HCT116 (cell line): ENCODE measurements at regions not wholly inside any gene's neighbourhood (a gene's known extent, or its start where the extent isn't known, plus 50 kb on each side); places are given as distances from the start of the nearest gene placed in this dataset.

ENCODE experiments used
- ATAC-seq: fragments of 200-7000 bp; cut with Tn5 transposase; 2 replicates; pipeline ENCODE4 v1.9.1; 2020; ENCODE audit warnings: mild to moderate bottlenecking, moderate library complexity
- BruUV-seq: library from RNA; stranded (reverse); fragments of 400-500 nt; replicated peaks from 2 replicates; lab custom pipeline; 2021; lab: Mats Ljungman, UMichigan
- CTCF ChIA-PET: fragments of 300-600 bp; sonication (Branson Sonifier 250); formaldehyde crosslinking; loops from one replicate; lab custom pipeline; 2021; ENCODE audit warnings: antibody characterized with exemption; lab: Charles Lee
- POLR2A ChIA-PET: fragments of 300-600, 350-600 bp; sonication (Branson Sonifier 250); formaldehyde crosslinking; loops from one replicate; lab custom pipeline; 2021; ENCODE audit warnings: antibody characterized with exemption; lab: Charles Lee
- RAD21 ChIA-PET, 2 experiments: fragments of 300-600 bp; sonication (Branson Sonifier 250); formaldehyde crosslinking; loops; one replicate each; lab custom pipeline; 2023; ENCODE audit warnings: low total read pairs in 2 of 2; ENCODE audit not compliant: uncharacterized antibody in 2 of 2, unreplicated experiment in 2 of 2, low non-redundant PET in 1 of 2; lab: Charles Lee
- DNase-seq: peaks from one replicate; pipeline ENCODE4 v3.0.0-alpha.2; 2010; ENCODE audit warnings: low read depth, low spot score
- H2AFZ ChIP-seq: fragments of 200-600 bp; shearing (Covaris generic), sonication (generic); 2 replicates; pipeline ENCODE4 v1.6.1; 2017; ENCODE audit warnings: low read depth, mixed run types, mixed read lengths, antibody characterized with exemption, low read length; ENCODE audit not compliant: poor library complexity, severe bottlenecking
- H3K27ac ChIP-seq: 2 replicates; pipeline ENCODE4 v1.5.1; 2012; ENCODE audit warnings: low read depth, low read length
- H3K27me3 ChIP-seq: fragments of 200-600 bp; sonication (generic); 2 replicates; pipeline ENCODE4 v1.6.1; 2016; ENCODE audit warnings: mixed run types, low read length, mixed read lengths; ENCODE audit not compliant: insufficient read depth
- H3K36me3 ChIP-seq, 2 experiments: fragments of 200-500 bp in 1 of 2; fragments of 200-600 bp in 1 of 2; sonication (Bioruptor generic) in 1 of 2; sonication (generic) in 1 of 2; 2 replicates each; pipeline versions ENCODE4 v1.5.1 to v1.6.1; 2014 to 2016; ENCODE audit warnings: low read length in 2 of 2, inconsistent platforms in 1 of 2, mixed read lengths in 1 of 2, mixed run types in 1 of 2; ENCODE audit not compliant: insufficient read depth in 2 of 2, control insufficient read depth in 1 of 2
- H3K4me1 ChIP-seq, 2 experiments: fragments of 200-600 bp in 1 of 2; sonication (generic) in 1 of 2; 2 replicates each; pipeline versions ENCODE4 v1.5.1 to v1.6.1; 2012 to 2017; ENCODE audit warnings: low read length in 2 of 2, inconsistent platforms in 1 of 2, mild to moderate bottlenecking in 1 of 2, mixed read lengths in 1 of 2, mixed run types in 1 of 2, moderate library complexity in 1 of 2; ENCODE audit not compliant: insufficient read depth in 2 of 2, control insufficient read depth in 1 of 2
- H3K4me2 ChIP-seq: fragments of 200-600 bp; sonication (generic); 2 replicates; pipeline ENCODE4 v1.6.1; 2017; ENCODE audit warnings: mixed run types, low read length, mixed read lengths
- H3K4me3 ChIP-seq, 2 experiments: fragments of 200-600 bp in 1 of 2; sonication (generic) in 1 of 2; replicated peaks in 1 of 2; 2 replicates each; pipeline ENCODE4 v1.5.1; 2011 to 2016; ENCODE audit warnings: low read length in 2 of 2, control low read depth in 1 of 2, low read depth in 1 of 2, mild to moderate bottlenecking in 1 of 2, mixed read lengths in 1 of 2, mixed run types in 1 of 2
- H3K79me2 ChIP-seq: fragments of 200-600 bp; sonication (generic); 2 replicates; pipeline ENCODE4 v1.6.1; 2017; ENCODE audit warnings: mild to moderate bottlenecking, mixed run types, low read length, moderate library complexity, mixed read lengths; ENCODE audit not compliant: insufficient read depth
- H3K9ac ChIP-seq: fragments of 200-600 bp; sonication (generic); 2 replicates; pipeline ENCODE4 v1.6.1; 2016; ENCODE audit warnings: low read length, mixed read lengths
- H3K9me2 ChIP-seq: fragments of 200-600 bp; sonication (generic), shearing (Covaris generic); 2 replicates; pipeline ENCODE4 v1.6.1; 2017; ENCODE audit warnings: mixed run types, mild to moderate bottlenecking, moderate library complexity; ENCODE audit not compliant: insufficient read depth
- H3K9me3 ChIP-seq, 2 experiments: fragments of 200-500 bp in 1 of 2; fragments of 200-600 bp in 1 of 2; sonication (Bioruptor generic) in 1 of 2; sonication (generic) in 1 of 2; 2 replicates each; pipeline ENCODE4 v1.6.1; 2014 to 2017; ENCODE audit warnings: low read length in 2 of 2, mixed read lengths in 2 of 2, inconsistent platforms in 1 of 2, low read depth in 1 of 2, mild to moderate bottlenecking in 1 of 2, mixed run types in 1 of 2, moderate library complexity in 1 of 2; ENCODE audit not compliant: control insufficient read depth in 1 of 2, insufficient read depth in 1 of 2
- H4K20me1 ChIP-seq: fragments of 200-600 bp; sonication (generic), shearing (Covaris generic); 2 replicates; pipeline ENCODE4 v1.6.1; 2017; ENCODE audit warnings: mixed run types, mild to moderate bottlenecking, moderate library complexity; ENCODE audit not compliant: insufficient read depth
- ATF3 ChIP-seq: IDR thresholded peaks from 2 replicates; pipeline ENCODE4 v1.6.1; 2012
- CEBPB ChIP-seq: IDR thresholded peaks from 2 replicates; pipeline ENCODE4 v1.6.1; 2012; ENCODE audit warnings: low read depth
- CTCF ChIP-seq, 3 experiments: fragments of 200-600 bp in 1 of 3; sonication (generic) in 1 of 3; IDR thresholded peaks in 2 of 3; conservative IDR thresholded peaks in 1 of 3; 2 replicates each; pipeline ENCODE4 v1.5.1; 2012 to 2017; ENCODE audit warnings: low read depth in 2 of 3, low read length in 2 of 3, antibody characterized with exemption in 1 of 3, borderline replicate concordance in 1 of 3, control low read depth in 1 of 3, mild to moderate bottlenecking in 1 of 3, mixed read lengths in 1 of 3, mixed run types in 1 of 3, moderate library complexity in 1 of 3; ENCODE audit not compliant: insufficient read depth in 1 of 3
- EGR1 ChIP-seq: IDR thresholded peaks from 2 replicates; pipeline ENCODE4 v1.6.1; 2012; ENCODE audit warnings: low read depth
- EZH2phosphoT487 ChIP-seq: fragments of 200-600 bp; IDR thresholded peaks from 2 replicates; pipeline ENCODE4 v1.6.1; 2018; ENCODE audit warnings: antibody characterized with exemption, borderline replicate concordance
- POLR2A ChIP-seq: IDR thresholded peaks from 2 replicates; pipeline ENCODE4 v1.7.0; 2011; ENCODE audit warnings: borderline replicate concordance; ENCODE audit not compliant: insufficient read depth, insufficient read length; ENCODE audit errors: extremely low read depth
- POLR2AphosphoS5 ChIP-seq: IDR thresholded peaks from 2 replicates; pipeline ENCODE4 v1.6.1; 2011; ENCODE audit warnings: mild to moderate bottlenecking, low read depth, low read length, moderate library complexity
- RAD21 ChIP-seq: IDR thresholded peaks from 2 replicates; pipeline ENCODE4 v1.6.1; 2012; ENCODE audit warnings: low read depth, mild to moderate bottlenecking
- REST ChIP-seq: IDR thresholded peaks from 2 replicates; pipeline ENCODE4 v1.6.1; 2012; ENCODE audit warnings: low read depth
- SIN3A ChIP-seq: IDR thresholded peaks from 2 replicates; pipeline ENCODE4 v1.6.1; 2012; ENCODE audit warnings: low read depth
- SRF ChIP-seq: IDR thresholded peaks from 2 replicates; pipeline ENCODE4 v1.6.1; 2012; ENCODE audit warnings: low read depth
- TCF7L2 ChIP-seq: IDR thresholded peaks from 2 replicates; pipeline ENCODE4 v1.7.0; 2011; ENCODE audit warnings: borderline replicate concordance, inconsistent platforms; ENCODE audit not compliant: insufficient read depth, insufficient read length; ENCODE audit errors: extremely low read depth
- YY1 ChIP-seq: IDR thresholded peaks from 2 replicates; pipeline ENCODE4 v1.6.1; 2011; ENCODE audit warnings: low read length, low read depth, moderate library complexity, mild to moderate bottlenecking; ENCODE audit not compliant: insufficient replicate concordance; ENCODE audit errors: extremely low read depth
- ZNF274 ChIP-seq: fragments of 200-500 bp; sonication (Bioruptor generic); IDR thresholded peaks from 2 replicates; pipeline ENCODE4 v1.6.1; 2014; ENCODE audit warnings: mild to moderate bottlenecking, low read depth, low read length, inconsistent platforms
- intact Hi-C: fragments of 100-400 bp; cut with micrococcal nuclease; formaldehyde crosslinking; loops from 2 replicates; pipeline ENCODE4 v1.10.0; 2022

- TF ChIP-seq CTCF (IDR thresholded peaks at IDR 0.05 in 2 of 3, conservative IDR thresholded peaks at IDR 0.05 in 1 of 3; ENCODE audit: borderline replicate concordance in 1 of 3, insufficient read depth in 1 of 3, low read depth in 2 of 3, low read length in 2 of 3) (no peak), SIN3A (no peak)
These were observed 504.5 kb upstream of the ITGA1 start (continued) for GRCh38 chr5:52283221-52283620.

GRCh38 chr5:52300703-52301372 lies 486.9 kb upstream of the ITGA1 start:
- H3K9me2 ChIP-seq = no peaks in the 10 kb centered on the region
- ChIA-PET POLR2A (no interaction called here), RAD21 (no interaction called here), CTCF (no interaction called here)
- DNase-seq (no peak), ATAC-seq (no peak)
- no peaks in the 10 kb centered on the region for H3K79me2 ChIP-seq
- H3K4me2 ChIP-seq = no peak overlapping the region
- H4K20me1 ChIP-seq = no peaks in the 10 kb centered on the region
- H3K9ac ChIP-seq = no peak overlapping the region
- H3K36me3 ChIP-seq = no peaks in the 10 kb centered on the region
- H3K9me3 ChIP-seq = 0 out of 4 replicates have a peak, but pooled peaks cover 0 to 3% of the 10 kb centered on the region in 2 experiments
- H3K4me3 ChIP-seq = no peak overlapping the region
- intact Hi-C loops = no loop called here
- H3K27me3 ChIP-seq = no peaks in the 10 kb centered on the region
- BruUV-seq = no TSS peak
- no peaks in the 10 kb centered on the region for H3K4me1 ChIP-seq
- no peak overlapping the region for H3K27ac ChIP-seq
- no peak overlapping the region for H2AFZ ChIP-seq
- TF ChIP-seq POLR2AphosphoS5 (no peak), ATF3 (no peak), YY1 (no peak), EZH2phosphoT487 (no peak), POLR2A (no peak), SRF (no peak), REST (no peak), SIN3A (no peak), EGR1 (no peak), ZNF274 (no peak), CEBPB (no peak), RAD21 (no peak), CTCF (IDR thresholded peaks at IDR 0.05 in 2 of 3, conservative IDR thresholded peaks at IDR 0.05 in 1 of 3; ENCODE audit: borderline replicate concordance in 1 of 3, insufficient read depth in 1 of 3, low read depth in 2 of 3, low read length in 2 of 3) (no peak), TCF7L2 (no peak)
